NK-92 treated with Interleukin-12 subunit alpha and Interleukin-12 subunit beta, amount 100 ng/mL, for 24 hours (cell line): ENCODE measurements at regions not wholly inside any gene's neighbourhood (a gene's known extent, or its start where the extent isn't known, plus 50 kb on each side); places are given as distances from the start of the nearest gene placed in this dataset.

Experiments used
- DNase-seq: peaks from one replicate; lab custom pipeline; 2025; lab: John Stamatoyannopoulos, UW

DNA sequence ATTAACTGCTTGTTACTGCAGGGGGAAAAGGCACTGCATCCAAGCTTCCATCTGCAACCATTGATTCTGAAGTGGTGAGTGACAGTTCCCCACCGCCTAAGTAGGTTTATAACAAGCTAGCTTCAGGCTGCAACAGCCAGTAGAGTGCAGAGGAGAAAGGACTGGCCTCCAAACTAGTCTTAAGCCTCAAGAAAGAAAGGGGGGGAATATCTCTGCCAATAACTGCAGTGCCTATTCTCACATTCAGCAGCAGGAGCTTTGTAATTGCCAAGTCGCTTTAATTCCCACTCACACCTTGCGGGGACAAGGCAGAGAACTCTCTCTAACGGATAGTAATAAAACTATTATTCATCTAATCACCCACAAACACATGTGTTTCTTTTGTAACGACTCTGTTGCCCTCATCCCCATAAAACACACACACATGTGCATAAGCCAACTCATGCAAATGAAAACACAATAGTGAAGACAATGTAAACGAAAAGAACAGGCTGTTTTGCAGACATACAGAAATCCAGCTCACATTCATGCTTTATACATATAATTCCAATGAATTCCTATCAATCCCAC, 1963.3 kb upstream of the PIK3C3 start:
- no peak for DNase-seq

DNA sequence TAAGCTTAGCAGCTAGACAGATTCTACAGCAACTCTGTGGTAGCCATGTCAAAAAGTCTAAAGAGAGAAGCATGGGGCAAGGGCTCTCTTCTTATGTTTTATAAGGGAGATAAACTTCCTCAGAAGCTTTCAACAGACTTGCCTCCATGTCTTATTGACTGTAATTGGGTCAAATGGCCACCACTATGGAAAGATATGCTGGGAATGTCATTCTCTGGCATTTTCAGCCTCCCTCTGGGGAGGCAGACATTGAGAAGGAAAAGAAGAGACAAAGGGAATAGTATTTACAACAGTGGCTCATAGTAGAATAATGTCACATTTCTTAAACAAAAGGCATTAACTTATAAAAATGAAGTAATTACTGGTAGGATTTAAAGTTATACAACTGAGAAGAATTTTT, 1964.5 kb upstream of the PIK3C3 start:
- no peak for DNase-seq

DNA sequence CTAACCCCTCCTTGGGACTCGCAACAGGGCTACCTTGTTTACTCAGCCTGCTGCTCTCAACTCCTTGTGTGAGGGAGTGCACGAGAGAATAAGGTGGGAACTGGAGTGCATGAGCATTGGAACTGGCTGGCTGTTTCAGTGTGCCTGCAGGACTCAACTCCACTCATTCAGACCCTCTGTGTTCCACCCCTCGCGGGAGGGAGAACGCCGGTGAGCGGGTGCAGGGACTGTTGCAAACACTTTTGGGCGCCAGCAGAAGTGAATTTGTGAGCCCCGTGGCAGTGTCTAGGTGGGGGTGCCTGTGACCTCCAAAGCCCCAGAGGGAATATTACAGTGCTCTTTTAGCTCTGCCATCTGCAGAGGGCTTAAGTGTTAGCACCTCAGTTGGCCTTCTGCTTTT, 1978.3 kb upstream of the PIK3C3 start:
- no peak for DNase-seq

DNA sequence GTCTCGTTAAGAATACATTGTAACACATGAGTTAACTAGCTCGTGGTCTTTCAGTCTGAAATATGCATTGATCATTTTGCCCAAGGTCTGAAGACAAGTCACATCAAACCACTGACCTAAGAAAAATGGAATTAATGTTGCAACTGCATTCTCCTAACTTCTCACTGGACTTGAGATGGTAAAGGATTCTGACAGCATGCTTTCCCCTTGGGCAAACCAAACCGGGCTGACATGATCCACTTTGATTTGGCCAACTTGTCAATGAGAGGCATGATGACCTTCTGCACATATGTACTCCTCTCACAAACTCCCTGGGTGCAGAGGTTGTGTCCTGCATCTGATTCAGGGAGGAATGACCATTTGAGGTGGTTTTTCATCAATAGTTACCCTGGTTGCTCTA, 1982.5 kb upstream of the PIK3C3 start:
- DNase-seq, result no peak

DNA sequence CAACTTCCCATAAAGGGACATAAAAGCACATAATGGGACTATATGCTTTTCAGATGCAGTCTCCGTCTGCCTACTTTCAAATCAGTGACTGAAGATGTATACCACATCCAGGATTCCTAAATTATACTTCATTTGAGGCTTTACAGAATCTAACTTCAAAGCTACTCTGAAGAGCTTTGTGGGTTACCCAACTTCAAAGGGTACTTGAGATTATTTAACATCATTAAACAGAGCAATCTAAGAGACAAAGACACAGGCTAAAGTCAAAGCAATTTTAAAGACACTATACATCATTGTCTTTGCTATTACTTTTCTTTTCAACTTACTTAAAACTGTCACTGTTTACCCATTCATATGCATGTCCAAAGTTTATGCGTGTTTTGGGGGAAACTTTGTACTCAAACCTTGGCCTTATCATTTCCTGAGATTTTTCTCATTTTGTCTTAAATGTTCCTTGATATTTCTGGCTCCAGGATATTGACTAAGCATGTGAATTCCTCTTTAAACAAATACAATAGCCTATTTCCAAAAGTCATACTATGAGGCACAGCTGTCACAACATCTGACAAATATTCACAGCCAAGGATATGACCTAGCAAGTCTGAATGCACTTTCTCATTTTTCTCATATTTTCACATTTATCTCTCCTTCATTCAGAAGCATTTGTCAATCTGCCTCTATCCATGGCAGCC, 1985.1 kb upstream of the PIK3C3 start:
- no peak for DNase-seq

DNA sequence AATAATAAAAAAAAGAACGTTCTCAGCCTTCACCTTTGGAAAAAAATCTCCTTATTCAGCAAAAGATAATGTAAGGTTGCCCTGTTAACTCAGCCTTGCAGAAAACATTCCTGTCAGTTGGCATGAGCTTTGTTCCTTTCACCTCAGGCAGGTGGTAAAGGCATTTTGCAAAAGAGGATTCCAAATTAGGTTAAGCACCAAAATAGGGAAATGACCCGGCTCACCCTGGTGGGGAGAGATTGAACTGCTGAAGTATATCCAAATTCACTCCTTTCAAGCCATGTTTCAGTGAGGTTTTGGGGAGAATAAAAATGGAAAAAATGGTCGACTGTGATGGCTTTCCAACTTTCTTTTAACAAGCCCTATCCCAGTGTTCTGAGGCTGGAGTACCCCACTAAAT, 1988.8 kb upstream of the PIK3C3 start:
- no peak for DNase-seq

DNA sequence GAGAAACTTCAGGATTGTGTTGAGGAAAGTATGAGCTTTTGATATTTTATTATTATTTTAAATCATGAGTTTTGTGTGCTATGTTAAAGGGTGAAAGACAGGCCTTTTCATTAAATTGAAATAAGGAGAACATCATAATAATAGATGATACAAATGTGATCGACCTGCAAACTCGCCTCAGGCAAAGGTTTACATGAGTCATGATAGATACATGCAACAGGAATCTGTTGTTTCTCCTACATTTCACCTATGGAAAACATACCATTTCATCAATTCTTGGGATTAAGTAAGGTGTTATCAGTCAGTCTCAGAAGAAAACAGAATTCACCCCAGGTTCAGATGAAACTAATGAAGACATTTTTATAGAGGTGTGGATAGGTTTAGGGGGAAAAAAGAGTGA, 1992.5 kb upstream of the PIK3C3 start:
- DNase-seq, result no peak

DNA sequence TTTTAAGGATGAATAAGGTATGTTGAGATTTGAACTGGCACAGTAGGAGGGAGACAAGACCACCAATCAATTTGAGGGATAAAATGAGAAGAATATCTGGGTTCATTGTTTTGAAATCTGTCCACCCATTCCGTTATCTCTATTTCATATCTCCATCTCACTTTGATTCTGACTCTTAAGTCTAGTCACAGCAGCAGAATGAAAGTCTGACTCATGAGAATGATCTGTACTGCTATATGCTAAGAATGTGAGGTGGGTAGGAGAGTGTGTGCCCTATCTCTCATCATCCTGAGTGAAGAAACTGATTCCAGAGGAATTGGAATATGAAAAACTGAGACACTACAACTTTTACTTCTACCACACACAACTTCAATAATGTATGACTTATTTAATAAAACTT, 1994.5 kb upstream of the PIK3C3 start:
- no peak for DNase-seq

DNA sequence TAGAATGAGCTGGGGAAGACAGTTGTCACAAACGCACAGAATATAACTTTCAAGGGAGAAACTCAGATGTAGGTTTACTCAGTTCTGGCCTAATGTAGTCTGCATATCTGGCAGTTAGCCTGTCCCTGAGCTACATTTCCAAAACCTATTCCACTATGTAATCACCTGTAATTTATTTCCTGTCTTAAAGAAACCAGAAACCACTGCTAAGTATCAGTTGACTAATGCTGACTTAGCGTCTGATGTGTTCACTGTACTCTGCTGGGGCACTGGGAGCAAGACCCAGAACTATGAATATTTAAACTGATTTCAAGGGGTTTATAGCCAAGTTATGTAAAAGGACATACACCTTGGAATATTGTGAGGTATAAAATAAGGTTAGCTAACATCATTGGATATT, 1995.2 kb upstream of the PIK3C3 start:
- DNase-seq, result no peak

DNA sequence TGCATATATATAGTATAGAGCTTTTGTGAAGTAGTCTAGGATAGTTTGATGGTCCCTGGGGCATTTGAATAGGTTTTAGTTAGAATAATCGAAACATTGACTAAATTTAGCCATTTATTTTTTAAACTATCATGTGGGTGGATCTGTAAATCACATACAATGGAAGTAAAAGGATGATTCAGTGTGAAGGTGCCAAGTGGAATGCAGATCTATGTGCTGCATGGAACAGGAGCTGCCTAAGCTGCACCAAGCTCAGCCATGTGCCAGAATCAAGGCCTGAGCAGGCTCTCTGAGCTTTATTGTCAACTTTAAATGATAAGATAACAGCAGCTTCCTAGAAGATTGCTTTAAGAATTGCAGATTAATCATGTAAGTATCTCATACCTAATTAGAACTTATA, 1996.2 kb upstream of the PIK3C3 start:
- DNase-seq, result no peak

DNA sequence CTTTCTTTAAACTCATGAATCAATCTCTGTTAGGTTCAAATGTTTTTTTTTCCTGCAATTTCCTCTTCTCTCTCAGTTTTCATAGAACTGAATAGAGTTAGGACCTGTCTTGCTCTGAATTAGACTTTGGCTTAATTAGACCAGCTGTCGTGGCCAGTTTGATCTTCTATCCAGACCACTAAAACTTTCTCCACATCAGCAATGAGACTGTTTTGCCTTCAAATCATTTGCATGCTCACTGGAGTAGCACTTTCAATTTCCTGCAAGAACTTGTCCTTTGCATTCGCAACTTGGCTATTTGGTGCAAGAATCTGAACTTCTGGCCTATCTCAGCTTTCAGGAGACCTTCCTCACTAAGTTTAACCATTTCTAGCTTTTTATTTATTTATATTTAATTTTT, 2002.2 kb upstream of the PIK3C3 start:
- DNase-seq, result no peak

DNA sequence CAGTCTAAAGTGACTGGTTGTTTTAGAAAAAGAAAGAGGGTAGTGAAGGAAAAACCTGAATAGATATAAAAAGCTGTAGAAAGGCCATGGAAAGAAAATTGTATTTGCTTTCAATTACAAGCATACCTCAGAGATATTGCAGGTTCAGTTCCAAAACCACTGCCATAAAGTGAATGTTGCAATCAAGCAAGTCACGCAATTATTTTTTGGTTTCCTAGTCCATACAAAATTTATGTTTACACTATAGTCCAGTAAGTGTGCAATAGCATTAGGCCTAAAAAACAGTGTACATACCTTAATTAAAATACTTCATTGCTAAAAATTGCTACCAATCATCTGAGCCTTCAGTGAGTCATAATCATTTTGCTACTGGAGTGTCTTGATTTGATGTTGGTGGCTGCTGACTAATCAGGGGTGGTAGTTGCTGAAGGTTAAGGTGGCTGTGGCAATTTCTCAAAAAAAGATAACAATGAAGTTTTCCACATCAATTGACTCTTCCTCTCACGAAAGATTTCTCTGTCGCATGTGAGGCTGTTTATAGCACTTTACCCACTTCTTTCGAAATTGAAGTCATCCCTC, 2003.8 kb upstream of the PIK3C3 start:
- DNase-seq, result no peak

DNA sequence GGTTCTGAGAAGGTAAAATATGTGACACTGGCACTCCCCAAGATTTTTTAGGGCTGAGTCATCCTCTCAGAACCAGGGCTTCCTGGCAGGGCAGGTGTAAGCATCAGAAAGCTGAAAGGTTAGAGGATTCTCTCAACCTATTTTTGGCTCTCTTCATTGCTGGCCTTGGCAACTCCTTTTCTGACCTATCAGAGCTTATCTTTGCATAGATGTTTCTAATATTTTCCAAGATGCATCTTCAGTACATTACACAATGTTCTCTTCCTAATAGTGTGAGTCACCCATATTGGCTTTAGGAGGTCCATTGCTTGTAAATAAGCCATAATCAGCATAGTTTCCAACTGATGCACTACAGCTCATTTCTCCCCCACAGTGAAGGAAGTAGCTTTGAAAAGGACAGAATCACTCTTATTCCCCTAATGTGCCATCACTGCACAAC, 2008.4 kb upstream of the PIK3C3 start:
- DNase-seq, result no peak

DNA sequence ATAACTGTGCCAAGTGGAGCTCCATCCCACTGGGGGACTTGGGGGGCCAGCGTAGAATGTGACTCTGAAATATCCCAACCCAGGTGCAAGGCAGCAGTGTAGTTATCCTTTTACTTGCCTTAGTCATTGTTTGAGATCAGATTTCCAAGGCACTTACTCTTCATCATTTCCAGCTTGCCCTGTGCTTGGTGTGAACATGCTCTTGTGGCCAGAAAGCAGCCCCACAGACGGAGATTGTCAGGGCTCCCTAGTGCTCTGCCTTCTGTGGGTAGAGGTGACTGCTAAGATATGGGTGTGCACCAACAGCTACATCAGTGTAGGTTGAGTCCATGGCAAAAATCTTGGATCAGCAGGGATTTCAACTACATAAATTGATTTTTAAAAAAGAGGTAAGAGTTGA, 2010.0 kb upstream of the PIK3C3 start:
- DNase-seq, result peak; percentile 3

DNA sequence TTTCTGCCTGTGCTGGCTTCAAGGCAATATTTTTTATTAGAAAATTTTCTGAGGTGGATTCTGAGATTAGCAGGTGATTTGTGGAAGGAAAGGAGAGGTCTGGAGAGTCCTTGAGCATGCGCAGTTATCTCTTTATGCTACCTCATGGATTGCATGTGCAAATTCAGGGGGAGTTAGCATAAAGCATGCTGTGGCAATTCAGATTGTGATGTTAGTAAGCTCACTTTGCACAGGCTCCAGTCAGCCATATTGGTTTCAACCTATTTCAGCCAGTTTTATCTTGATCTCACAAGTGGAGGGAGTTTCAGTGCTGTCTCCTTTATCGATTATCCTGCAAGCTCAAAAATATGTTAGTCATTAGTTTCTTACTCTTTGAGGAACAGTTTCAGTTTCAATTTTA, 2012.3 kb upstream of the PIK3C3 start:
- peak; percentile 8 for DNase-seq

DNA sequence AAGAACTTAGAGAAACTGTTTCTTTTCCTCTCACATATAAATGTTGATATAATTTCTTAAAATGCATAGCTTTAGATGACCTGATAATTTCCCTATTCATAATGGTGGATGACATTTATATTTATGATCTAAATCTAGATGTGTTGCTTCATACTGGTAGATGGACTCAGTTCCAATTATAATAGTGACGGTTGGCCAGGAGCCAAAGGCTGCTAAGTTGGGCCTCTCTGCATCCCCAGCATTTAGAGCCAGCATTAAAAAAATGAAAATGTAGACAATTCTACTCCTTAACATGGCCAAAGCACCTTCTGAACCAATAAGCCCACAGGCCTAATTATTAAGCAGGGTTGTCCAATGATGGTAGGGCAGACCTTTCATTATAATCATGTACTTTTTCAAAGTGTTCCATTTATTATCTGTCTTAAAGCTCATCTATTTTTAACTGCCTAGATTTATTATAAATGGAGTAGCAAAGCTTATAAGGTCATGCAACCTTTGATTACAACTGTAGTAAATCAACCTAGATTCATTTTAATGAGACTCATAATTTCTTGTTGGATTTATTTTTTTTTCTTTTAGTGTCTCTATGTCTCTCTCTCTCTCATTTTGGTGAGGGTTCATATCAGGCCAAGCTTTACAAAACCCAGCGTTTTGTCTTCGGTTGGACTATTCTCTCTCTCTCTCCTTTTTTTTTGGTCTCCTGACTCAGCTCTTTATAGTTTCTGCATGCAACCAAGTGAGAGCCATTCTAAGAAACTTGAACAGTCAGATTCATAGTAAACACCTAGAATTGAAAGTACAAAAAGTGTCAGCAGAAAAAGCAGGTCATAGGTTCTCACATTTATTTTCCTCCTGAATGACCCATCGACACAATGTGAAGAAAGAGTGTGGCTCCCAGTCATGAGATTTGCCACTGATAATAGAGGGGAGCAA, 2016.1 kb upstream of the PIK3C3 start:
- DNase-seq, result no peak

DNA sequence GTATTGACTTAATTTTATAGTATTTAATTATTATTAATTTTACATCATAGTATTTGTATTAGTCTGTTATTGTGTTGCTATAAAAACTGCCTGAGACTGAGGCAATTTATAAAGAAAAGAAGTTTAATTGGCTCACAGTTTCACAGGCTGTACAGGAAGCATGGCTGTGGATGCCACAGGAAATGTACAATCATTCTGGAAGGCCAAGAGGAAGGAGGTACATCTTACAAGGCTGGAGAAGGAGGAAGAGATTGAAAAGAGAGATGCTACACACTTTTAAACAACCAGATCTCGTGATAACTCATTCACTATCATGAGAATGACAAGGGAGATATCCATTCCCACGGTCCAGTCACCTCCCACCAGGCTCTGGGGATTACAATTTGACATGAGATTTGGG, 2019.4 kb upstream of the PIK3C3 start:
- no peak for DNase-seq

DNA sequence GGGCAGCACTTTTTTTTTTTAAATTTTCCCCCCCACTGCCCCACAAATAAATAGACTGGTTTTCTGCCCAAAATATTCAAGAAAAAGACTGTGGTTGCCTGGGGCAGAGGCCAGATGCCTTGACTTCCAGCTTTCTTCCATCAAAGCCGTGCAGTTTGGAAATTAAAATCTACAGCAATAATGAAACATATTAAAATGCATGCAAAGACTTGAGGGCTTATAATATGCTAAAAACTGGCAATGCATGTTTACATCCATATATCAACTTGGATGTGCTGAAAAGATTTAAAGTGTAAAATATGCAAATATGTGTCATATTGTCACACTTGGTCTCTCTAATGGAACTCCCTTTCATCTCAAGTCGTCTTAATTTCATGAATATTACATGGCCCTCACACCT, 2036.2 kb upstream of the PIK3C3 start:
- DNase-seq, result no peak

DNA sequence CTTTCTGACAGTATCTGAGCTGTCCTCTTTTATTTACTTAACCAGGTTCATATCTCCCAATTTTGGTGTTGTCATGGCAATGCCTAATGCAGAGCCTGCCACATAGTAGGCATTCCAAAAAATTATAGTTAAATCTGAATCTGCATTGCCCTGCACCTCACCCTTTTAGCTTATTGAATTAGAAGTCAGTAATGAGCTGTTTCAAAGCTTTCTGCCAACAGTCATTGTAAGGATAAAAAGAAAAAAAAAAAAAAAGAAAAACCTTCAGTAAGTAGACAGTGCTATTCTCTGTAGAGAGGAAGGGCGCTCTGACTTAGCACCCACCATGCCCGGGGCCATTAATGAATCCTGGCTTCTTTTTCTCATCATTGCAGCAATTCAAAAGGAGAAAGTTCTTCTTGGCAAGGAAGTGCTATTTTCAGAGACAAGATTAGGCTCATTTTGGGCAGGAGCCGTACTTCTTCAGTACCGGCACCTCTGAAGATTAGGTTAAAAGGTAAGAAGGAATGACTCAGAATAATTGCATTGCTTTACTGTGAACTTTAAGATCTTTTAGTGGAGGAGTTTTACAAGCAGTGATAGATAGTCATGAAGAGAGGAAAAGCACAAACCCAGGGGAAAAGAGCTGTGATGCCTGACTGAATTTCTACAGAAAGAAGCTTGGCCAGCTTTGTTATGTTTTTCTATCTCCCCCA, 2041.2 kb upstream of the PIK3C3 start:
- no peak for DNase-seq

DNA sequence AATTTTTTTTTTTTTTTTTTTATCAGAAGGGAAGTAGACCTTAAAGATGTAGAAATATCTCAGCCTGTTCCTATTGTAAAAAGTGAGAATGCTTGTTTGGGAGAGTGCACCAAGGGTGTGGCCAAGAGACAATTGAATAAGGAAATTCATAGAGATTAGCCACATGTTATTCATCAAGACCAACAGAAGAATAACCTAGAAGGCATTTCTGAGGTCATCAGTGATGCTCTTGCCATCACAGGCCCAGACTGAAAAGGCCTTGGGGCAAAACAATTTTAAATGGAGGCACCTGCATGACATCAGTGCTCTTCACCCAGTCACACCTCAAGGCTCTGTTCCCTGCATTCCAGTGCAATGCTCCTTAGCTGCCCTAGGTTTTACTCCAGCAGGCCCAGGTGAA, 2043.3 kb upstream of the PIK3C3 start:
- DNase-seq, result no peak

DNA sequence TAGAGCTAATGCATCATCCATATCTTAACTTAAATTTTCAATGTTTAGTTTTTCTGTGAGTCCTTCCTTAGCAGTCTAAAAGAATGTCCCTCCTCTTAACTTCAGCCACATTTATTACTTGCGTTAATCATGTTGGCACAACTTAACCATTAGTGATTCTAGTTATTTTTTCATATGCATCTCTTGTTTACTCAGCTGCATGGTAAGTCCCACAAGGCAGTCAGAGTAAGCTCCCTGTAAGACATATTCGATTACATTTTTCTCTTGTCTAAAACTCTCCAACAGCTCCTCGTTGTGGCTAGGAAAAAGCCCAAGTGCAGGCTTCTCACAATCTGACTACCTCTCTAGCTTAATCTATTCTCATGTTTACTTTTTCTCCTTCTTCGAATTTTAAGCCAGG, 2045.3 kb upstream of the PIK3C3 start:
- DNase-seq, result no peak

DNA sequence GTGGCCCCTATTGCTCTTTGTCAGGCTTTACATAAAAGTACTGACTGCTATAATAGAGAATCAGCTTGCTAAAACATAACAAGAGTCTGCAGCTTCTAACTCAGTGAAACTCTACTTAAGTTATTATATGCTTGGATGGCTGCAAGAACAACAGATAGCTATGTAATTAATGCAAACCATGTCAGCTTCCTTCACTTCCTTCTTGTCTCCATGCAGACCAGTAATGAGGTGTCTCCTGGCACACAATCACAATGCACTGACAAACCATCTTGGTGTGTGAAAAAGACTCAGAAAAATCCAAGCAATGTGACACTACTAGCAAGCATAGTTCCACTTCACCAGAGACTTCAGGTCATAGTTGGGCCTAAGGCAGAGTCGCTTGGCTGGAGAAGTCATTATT, 2068.9 kb upstream of the PIK3C3 start:
- DNase-seq, result no peak
